ENCODE measurements at regions not wholly inside any gene's neighbourhood (a gene's known extent, or its start where the extent isn't known, plus 50 kb on each side); places are given as distances from the start of the nearest gene placed in this dataset.
"Not testable (repeated sequence)": the region's sequence is repeated elsewhere in the genome, so short reads cannot be mapped to it uniquely, and the experiment has no call there.

GRCh38 chr2:37742286-37742685 lies 70.8 kb upstream of the CDC42EP3 start:
- H3K9ac ChIP-seq (ENCODE audit: low read depth, low read length): no peak overlapping the region
- no peak overlapping the region for H3K4me3 ChIP-seq (ENCODE audit: low read length)
- H3K27me3 ChIP-seq (ENCODE audit: insufficient read depth, low read length): no peaks in the 10 kb centered on the region
- peaks cover 7% of the 10 kb centered on the region; the same call in 1 of the 2 replicates for H3K4me1 ChIP-seq (ENCODE audit: insufficient read depth, low read length)
- H3K36me3 ChIP-seq (ENCODE audit: insufficient read depth, low read length): no peaks in the 10 kb centered on the region
- WGBS: 85% methylated on average over 3 of the region's 4 CpGs
- no peaks in the 10 kb centered on the region for H3K9me3 ChIP-seq (ENCODE audit: insufficient read depth, low read depth, low read length)
- H3K27ac ChIP-seq (ENCODE audit: low read depth, low read length): no peak overlapping the region

GRCh38 chr2:37744010-37744409 lies 72.6 kb upstream of the CDC42EP3 start:
- Histone ChIP-seq H3K27ac (ENCODE audit: low read depth, low read length) (no peak overlapping the region), H3K9me3 (ENCODE audit: insufficient read depth, low read depth, low read length) (no peaks in the 10 kb centered on the region), H3K4me1 (ENCODE audit: insufficient read depth, low read length) (no peaks in the 10 kb centered on the region), H3K4me3 (ENCODE audit: low read length) (no peak overlapping the region), H3K9ac (ENCODE audit: low read depth, low read length) (no peak overlapping the region), H3K36me3 (ENCODE audit: insufficient read depth, low read length) (no peaks in the 10 kb centered on the region), H3K27me3 (ENCODE audit: insufficient read depth, low read length) (no peaks in the 10 kb centered on the region)
- 100% methylated on average over 1 of the region's 3 CpGs for WGBS

GRCh38 chr2:37744961-37745360 lies 73.5 kb upstream of the CDC42EP3 start:
- not testable (repeated sequence) for H3K9me3 ChIP-seq (ENCODE audit: insufficient read depth, low read depth, low read length); H3K4me1 ChIP-seq (ENCODE audit: insufficient read depth, low read length); H3K9ac ChIP-seq (ENCODE audit: low read depth, low read length); H3K27ac ChIP-seq (ENCODE audit: low read depth, low read length); H3K4me3 ChIP-seq (ENCODE audit: low read length); H3K27me3 ChIP-seq (ENCODE audit: insufficient read depth, low read length); H3K36me3 ChIP-seq (ENCODE audit: insufficient read depth, low read length)

- WGBS: no CpG with 5 or more reads among the region's 1 CpG
- not testable (repeated sequence) for H3K27me3 ChIP-seq (ENCODE audit: insufficient read depth, low read length); H3K36me3 ChIP-seq (ENCODE audit: insufficient read depth, low read length); H3K27ac ChIP-seq (ENCODE audit: low read depth, low read length); H3K4me1 ChIP-seq (ENCODE audit: insufficient read depth, low read length); H3K9me3 ChIP-seq (ENCODE audit: insufficient read depth, low read depth, low read length); H3K4me3 ChIP-seq (ENCODE audit: low read length); H3K9ac ChIP-seq (ENCODE audit: low read depth, low read length)
These were observed 74.6 kb upstream of the CDC42EP3 start for GRCh38 chr2:37746011-37746410.

- no peak overlapping the region for H3K4me3 ChIP-seq (ENCODE audit: low read length)
- no peak overlapping the region for H3K27ac ChIP-seq (ENCODE audit: low read depth, low read length)
- WGBS: 97% methylated on average over 3 of the region's 3 CpGs
- H3K9me3 ChIP-seq (ENCODE audit: insufficient read depth, low read depth, low read length): no peaks in the 10 kb centered on the region
- no peaks in the 10 kb centered on the region for H3K4me1 ChIP-seq (ENCODE audit: insufficient read depth, low read length)
- H3K27me3 ChIP-seq (ENCODE audit: insufficient read depth, low read length): no peaks in the 10 kb centered on the region
- H3K9ac ChIP-seq (ENCODE audit: low read depth, low read length): no peak overlapping the region
- H3K36me3 ChIP-seq (ENCODE audit: insufficient read depth, low read length): no peaks in the 10 kb centered on the region
These were observed 75.4 kb upstream of the CDC42EP3 start for GRCh38 chr2:37746883-37747282.

GRCh38 chr2:37748541-37748940 lies 77.1 kb upstream of the CDC42EP3 start:
- no peak overlapping the region for H3K27ac ChIP-seq (ENCODE audit: low read depth, low read length)
- no peak overlapping the region for H3K9ac ChIP-seq (ENCODE audit: low read depth, low read length)
- no peaks in the 10 kb centered on the region for H3K27me3 ChIP-seq (ENCODE audit: insufficient read depth, low read length)
- no peaks in the 10 kb centered on the region for H3K4me1 ChIP-seq (ENCODE audit: insufficient read depth, low read length)
- H3K9me3 ChIP-seq (ENCODE audit: insufficient read depth, low read depth, low read length): no peaks in the 10 kb centered on the region
- H3K36me3 ChIP-seq (ENCODE audit: insufficient read depth, low read length): no peaks in the 10 kb centered on the region
- no peak overlapping the region for H3K4me3 ChIP-seq (ENCODE audit: low read length)
- whole genome bisulfite sequencing: 99% methylated on average over 4 of the region's 4 CpGs

GRCh38 chr2:37750286-37750685 lies 78.8 kb upstream of the CDC42EP3 start:
- not testable (repeated sequence) for H3K4me1 ChIP-seq (ENCODE audit: insufficient read depth, low read length); H3K27ac ChIP-seq (ENCODE audit: low read depth, low read length); H3K9ac ChIP-seq (ENCODE audit: low read depth, low read length); H3K4me3 ChIP-seq (ENCODE audit: low read length); H3K36me3 ChIP-seq (ENCODE audit: insufficient read depth, low read length); H3K9me3 ChIP-seq (ENCODE audit: insufficient read depth, low read depth, low read length); H3K27me3 ChIP-seq (ENCODE audit: insufficient read depth, low read length)

GRCh38 chr2:37752766-37753165 lies 81.3 kb upstream of the CDC42EP3 start:
- WGBS: 100% methylated on average over 3 of the region's 4 CpGs

GRCh38 chr2:37753758-37754157 lies 82.3 kb upstream of the CDC42EP3 start:
- Histone ChIP-seq H3K27me3 (ENCODE audit: insufficient read depth, low read length) (no peaks in the 10 kb centered on the region), H3K27ac (ENCODE audit: low read depth, low read length) (no peak overlapping the region), H3K4me3 (ENCODE audit: low read length) (no peak overlapping the region), H3K9me3 (ENCODE audit: insufficient read depth, low read depth, low read length) (no peaks in the 10 kb centered on the region), H3K36me3 (ENCODE audit: insufficient read depth, low read length) (no peaks in the 10 kb centered on the region), H3K9ac (ENCODE audit: low read depth, low read length) (no peak overlapping the region), H3K4me1 (ENCODE audit: insufficient read depth, low read length) (no peaks in the 10 kb centered on the region)
- 97% methylated on average over 6 of the region's 8 CpGs for WGBS

More at GRCh38 chr2:37752766-37753165, 81.3 kb upstream of the CDC42EP3 start:
- no peaks in the 10 kb centered on the region for H3K4me1 ChIP-seq (ENCODE audit: insufficient read depth, low read length)
- no peaks in the 10 kb centered on the region for H3K27me3 ChIP-seq (ENCODE audit: insufficient read depth, low read length)
- no peaks in the 10 kb centered on the region for H3K36me3 ChIP-seq (ENCODE audit: insufficient read depth, low read length)
- no peak overlapping the region for H3K4me3 ChIP-seq (ENCODE audit: low read length)
- H3K9me3 ChIP-seq (ENCODE audit: insufficient read depth, low read depth, low read length): no peaks in the 10 kb centered on the region
- H3K9ac ChIP-seq (ENCODE audit: low read depth, low read length): no peak overlapping the region
- no peak overlapping the region for H3K27ac ChIP-seq (ENCODE audit: low read depth, low read length)

- H3K27ac ChIP-seq (ENCODE audit: low read depth, low read length); H3K9me3 ChIP-seq (ENCODE audit: insufficient read depth, low read depth, low read length); H3K27me3 ChIP-seq (ENCODE audit: insufficient read depth, low read length); H3K9ac ChIP-seq (ENCODE audit: low read depth, low read length); H3K4me3 ChIP-seq (ENCODE audit: low read length); H3K4me1 ChIP-seq (ENCODE audit: insufficient read depth, low read length); H3K36me3 ChIP-seq (ENCODE audit: insufficient read depth, low read length): not testable (repeated sequence)
- WGBS: 96% methylated on average over 1 of the region's 1 CpG
These were observed 84.6 kb upstream of the CDC42EP3 start for GRCh38 chr2:37755961-37756559.

- not testable (repeated sequence) for H3K27me3 ChIP-seq (ENCODE audit: insufficient read depth, low read length); H3K4me1 ChIP-seq (ENCODE audit: insufficient read depth, low read length); H3K9ac ChIP-seq (ENCODE audit: low read depth, low read length); H3K36me3 ChIP-seq (ENCODE audit: insufficient read depth, low read length); H3K27ac ChIP-seq (ENCODE audit: low read depth, low read length); H3K4me3 ChIP-seq (ENCODE audit: low read length); H3K9me3 ChIP-seq (ENCODE audit: insufficient read depth, low read depth, low read length)
These were observed 86.0 kb upstream of the CDC42EP3 start for GRCh38 chr2:37757456-37757855.

- 91% methylated on average over 1 of the region's 1 CpG for WGBS
- H3K4me1 ChIP-seq (ENCODE audit: insufficient read depth, low read length); H3K4me3 ChIP-seq (ENCODE audit: low read length); H3K27me3 ChIP-seq (ENCODE audit: insufficient read depth, low read length); H3K9ac ChIP-seq (ENCODE audit: low read depth, low read length); H3K36me3 ChIP-seq (ENCODE audit: insufficient read depth, low read length); H3K9me3 ChIP-seq (ENCODE audit: insufficient read depth, low read depth, low read length); H3K27ac ChIP-seq (ENCODE audit: low read depth, low read length): not testable (repeated sequence)
These were observed 86.7 kb upstream of the CDC42EP3 start for GRCh38 chr2:37758141-37758601.

All from HUES64 (cell line).